T follicular helper cell (primary cell): ENCODE measurements at regions not wholly inside any gene's neighbourhood (a gene's known extent, or its start where the extent isn't known, plus 50 kb on each side); places are given as distances from the start of the nearest gene placed in this dataset.

ENCODE experiments used
- DNase-seq: peaks from one replicate; pipeline ENCODE4 v3.0.0-alpha.2; 2020; ENCODE audit warnings: low read depth

- no peak for DNase-seq
Measured at GRCh38 chr20:50242548-50242862, 51.9 kb downstream of the CEBPB start.

GRCh38 chr20:50242863-50243609 is 52.4 kb downstream of the CEBPB start:
- no peak for DNase-seq

GRCh38 chr20:50243610-50244351 is 53.2 kb downstream of the CEBPB start:
- DNase-seq, result no peak

- DNase-seq, result no peak
Measured at GRCh38 chr20:50244352-50245149, 53.9 kb downstream of the CEBPB start.

GRCh38 chr20:50245498-50246366 is 55.1 kb downstream of the CEBPB start:
- DNase-seq, result no peak

GRCh38 chr20:50246367-50247195 is 56.0 kb downstream of the CEBPB start:
- DNase-seq, result no peak

GRCh38 chr20:50247196-50248094 is 56.8 kb downstream of the CEBPB start:
- DNase-seq, result no peak

GRCh38 chr20:50248104-50248641 is 57.5 kb downstream of the CEBPB start:
- DNase-seq, result no peak

GRCh38 chr20:50249447-50250388 is 59.1 kb downstream of the CEBPB start:
- no peak for DNase-seq

- no peak for DNase-seq
Measured at GRCh38 chr20:50250679-50251382, 60.2 kb downstream of the CEBPB start.

GRCh38 chr20:50251383-50251748 is 60.7 kb downstream of the CEBPB start:
- no peak for DNase-seq

- DNase-seq, result no peak
Measured at GRCh38 chr20:50251992-50252511, 61.4 kb downstream of the CEBPB start.

GRCh38 chr20:50252701-50253100 is 62.1 kb downstream of the CEBPB start:
- DNase-seq, result no peak

- no peak for DNase-seq
Measured at GRCh38 chr20:50253101-50253500, 62.5 kb downstream of the CEBPB start.

- DNase-seq, result no peak
Measured at GRCh38 chr20:50254466-50255079, 63.9 kb downstream of the CEBPB start.

GRCh38 chr20:50256577-50256976 is 65.9 kb downstream of the CEBPB start:
- no peak for DNase-seq

GRCh38 chr20:50257860-50258259 is 67.2 kb downstream of the CEBPB start:
- DNase-seq, result no peak
